ENCODE measurements at regions not wholly inside any gene's neighbourhood (a gene's known extent, or its start where the extent isn't known, plus 50 kb on each side); places are given as distances from the start of the nearest gene placed in this dataset.
A peak's percentile ranks its signal among the peaks of the same experiment; 100 is the strongest.

DNA sequence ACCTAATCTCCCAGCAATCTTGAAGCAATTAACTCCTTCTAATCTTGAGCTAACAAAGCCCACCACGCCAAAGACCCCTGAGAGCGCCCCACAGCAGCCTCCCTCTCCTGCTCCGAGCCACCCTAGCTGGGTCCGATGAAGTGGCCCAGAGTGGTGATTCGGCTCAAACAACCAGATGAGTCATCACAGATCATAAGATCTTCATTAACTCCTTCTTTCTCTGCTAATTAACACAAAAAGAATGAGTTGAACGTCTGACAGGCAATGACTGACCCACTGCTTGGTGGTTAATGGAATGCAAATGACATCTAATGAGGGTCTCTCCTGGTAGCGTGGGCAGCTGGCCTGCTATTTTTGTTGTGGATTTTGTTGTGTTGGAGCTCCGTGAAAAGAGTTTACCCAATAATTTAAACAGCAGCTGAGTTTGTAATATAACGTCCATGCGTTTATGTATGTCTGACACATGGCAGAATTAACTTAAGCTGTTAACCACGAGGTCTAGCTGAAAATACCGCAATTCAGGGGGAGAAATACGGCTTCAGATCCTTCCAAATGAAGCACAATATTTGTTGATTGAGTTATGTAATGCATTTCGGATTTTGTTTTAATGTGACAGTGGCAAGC is 161.4 kb downstream of the RAB11FIP2 start:
- Mint-ChIP-seq H3K36me3 (no peaks in the 10 kb centered on the region), H3K27ac (no peak overlapping the region), H3K4me1 (no peaks in the 10 kb centered on the region), H3K9me3 (no peaks in the 10 kb centered on the region), H3K27me3 (ENCODE audit: low read depth in 2 of 2) (peaks cover 3 to 9% of the 10 kb centered on the region in 2 donors), H3K4me3 (no peak overlapping the region)
- no peak overlapping the region for H3K4me3 ChIP-seq (ENCODE audit: low read length)
- intact Hi-C loops (cut with micrococcal nuclease), result no loop called here
- H3K27me3 ChIP-seq (ENCODE audit: control insufficient read depth, insufficient read depth, low read length), result no peaks in the 10 kb centered on the region
- H3K9me3 ChIP-seq (ENCODE audit: control insufficient read depth, insufficient read depth, low read length), result no peaks in the 10 kb centered on the region
- no peaks in the 10 kb centered on the region for H3K4me1 ChIP-seq (ENCODE audit: control insufficient read depth, insufficient read depth, low read length)
- H3K27ac ChIP-seq (ENCODE audit: low read length), result no peak overlapping the region
- no peak for ATAC-seq
- no peaks in the 10 kb centered on the region for H3K36me3 ChIP-seq (ENCODE audit: control insufficient read depth, insufficient read depth, low read length)
- TF ChIP-seq, protein P1, sequence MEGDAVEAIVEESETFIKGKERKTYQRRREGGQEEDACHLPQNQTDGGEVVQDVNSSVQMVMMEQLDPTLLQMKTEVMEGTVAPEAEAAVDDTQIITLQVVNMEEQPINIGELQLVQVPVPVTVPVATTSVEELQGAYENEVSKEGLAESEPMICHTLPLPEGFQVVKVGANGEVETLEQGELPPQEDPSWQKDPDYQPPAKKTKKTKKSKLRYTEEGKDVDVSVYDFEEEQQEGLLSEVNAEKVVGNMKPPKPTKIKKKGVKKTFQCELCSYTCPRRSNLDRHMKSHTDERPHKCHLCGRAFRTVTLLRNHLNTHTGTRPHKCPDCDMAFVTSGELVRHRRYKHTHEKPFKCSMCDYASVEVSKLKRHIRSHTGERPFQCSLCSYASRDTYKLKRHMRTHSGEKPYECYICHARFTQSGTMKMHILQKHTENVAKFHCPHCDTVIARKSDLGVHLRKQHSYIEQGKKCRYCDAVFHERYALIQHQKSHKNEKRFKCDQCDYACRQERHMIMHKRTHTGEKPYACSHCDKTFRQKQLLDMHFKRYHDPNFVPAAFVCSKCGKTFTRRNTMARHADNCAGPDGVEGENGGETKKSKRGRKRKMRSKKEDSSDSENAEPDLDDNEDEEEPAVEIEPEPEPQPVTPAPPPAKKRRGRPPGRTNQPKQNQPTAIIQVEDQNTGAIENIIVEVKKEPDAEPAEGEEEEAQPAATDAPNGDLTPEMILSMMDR (IDR thresholded peaks at IDR 0.05), result no peak
- DNase-seq, result no peak
- 76% methylated on average over 14 of the region's 14 CpGs for WGBS (ENCODE audit: insufficient coverage)

DNA sequence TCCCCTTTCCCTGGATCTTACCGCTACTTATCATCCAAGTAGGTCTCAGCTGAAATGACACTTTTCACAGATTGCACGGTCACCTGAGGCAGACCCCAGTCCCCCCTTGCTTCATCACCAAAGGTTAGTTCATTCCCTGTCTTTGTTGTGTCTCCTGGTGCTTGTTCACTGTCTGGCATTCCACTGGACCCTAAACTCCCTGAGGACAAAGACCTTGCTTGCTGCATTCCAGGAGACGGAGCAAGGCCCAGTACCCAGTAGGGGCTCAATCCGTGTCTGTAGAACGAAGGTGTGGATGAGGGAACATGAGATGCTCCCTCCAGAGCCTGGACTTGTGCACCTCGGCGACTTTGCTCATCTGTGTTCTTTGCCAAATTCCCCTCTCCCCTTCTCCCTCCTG is 160.0 kb downstream of the RAB11FIP2 start:
- Mint-ChIP-seq H3K9me3 (no peaks in the 10 kb centered on the region), H3K4me3 (no peak overlapping the region), H3K27ac (no peak overlapping the region), H3K4me1 (no peaks in the 10 kb centered on the region), H3K36me3 (no peaks in the 10 kb centered on the region), H3K27me3 (ENCODE audit: low read depth in 2 of 2) (peaks cover 3 to 9% of the 10 kb centered on the region in 2 donors)
- DNase-seq (no peak), ATAC-seq (no peak)
- intact Hi-C loops (cut with micrococcal nuclease), result no loop called here
- WGBS (ENCODE audit: insufficient coverage), result 86% methylated on average over 7 of the region's 7 CpGs
- no peaks in the 10 kb centered on the region for H3K36me3 ChIP-seq (ENCODE audit: control insufficient read depth, insufficient read depth, low read length)
- no peaks in the 10 kb centered on the region for H3K27me3 ChIP-seq (ENCODE audit: control insufficient read depth, insufficient read depth, low read length)
- H3K27ac ChIP-seq (ENCODE audit: low read length), result no peak overlapping the region
- TF ChIP-seq, protein P1 (IDR thresholded peaks at IDR 0.05), result no peak
- no peaks in the 10 kb centered on the region for H3K9me3 ChIP-seq (ENCODE audit: control insufficient read depth, insufficient read depth, low read length)
- no peak overlapping the region for H3K4me3 ChIP-seq (ENCODE audit: low read length)
- H3K4me1 ChIP-seq (ENCODE audit: control insufficient read depth, insufficient read depth, low read length), result no peaks in the 10 kb centered on the region

DNA sequence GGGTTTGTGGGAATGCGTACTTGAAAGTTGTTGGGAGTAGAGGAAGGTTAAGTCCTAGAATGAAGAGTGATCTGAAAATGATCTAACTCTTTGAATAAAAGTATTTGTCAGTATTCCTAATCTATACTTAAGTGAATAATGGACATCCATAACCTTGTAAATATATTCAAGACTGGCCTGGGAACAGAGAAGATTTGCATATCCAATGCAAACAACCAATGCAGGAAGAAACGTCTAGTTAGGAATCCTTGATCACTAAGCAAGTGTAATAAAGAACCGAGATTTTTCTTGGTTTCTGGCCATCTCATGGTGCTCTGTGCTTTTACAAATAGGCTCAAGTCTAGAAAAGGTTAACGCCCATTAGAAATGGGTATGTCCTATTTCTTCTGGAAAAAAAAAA is 157.1 kb downstream of the RAB11FIP2 start:
- no peaks in the 10 kb centered on the region for H3K4me1 Mint-ChIP-seq
- no peaks in the 10 kb centered on the region for H3K9me3 Mint-ChIP-seq
- no peaks in the 10 kb centered on the region for H3K36me3 Mint-ChIP-seq
- Histone ChIP-seq H3K36me3 (ENCODE audit: control insufficient read depth, insufficient read depth, low read length) (no peaks in the 10 kb centered on the region), H3K4me1 (ENCODE audit: control insufficient read depth, insufficient read depth, low read length) (no peaks in the 10 kb centered on the region), H3K4me3 (ENCODE audit: low read length) (no peak overlapping the region), H3K9me3 (ENCODE audit: control insufficient read depth, insufficient read depth, low read length) (no peaks in the 10 kb centered on the region), H3K27ac (ENCODE audit: low read length) (no peak overlapping the region), H3K27me3 (ENCODE audit: control insufficient read depth, insufficient read depth, low read length) (no peaks in the 10 kb centered on the region)
- TF ChIP-seq, protein P1 (IDR thresholded peaks at IDR 0.05), result no peak
- peaks cover 9% of the 10 kb centered on the region in 2 donors for H3K27me3 Mint-ChIP-seq (ENCODE audit: low read depth in 2 of 2)
- no peak overlapping the region for H3K4me3 Mint-ChIP-seq
- DNase-seq, result no peak
- no peak overlapping the region for H3K27ac Mint-ChIP-seq
- ATAC-seq, result no peak
- intact Hi-C loops (cut with micrococcal nuclease), result no loop called here
- WGBS (ENCODE audit: insufficient coverage), result 81% methylated on average over 4 of the region's 4 CpGs

DNA sequence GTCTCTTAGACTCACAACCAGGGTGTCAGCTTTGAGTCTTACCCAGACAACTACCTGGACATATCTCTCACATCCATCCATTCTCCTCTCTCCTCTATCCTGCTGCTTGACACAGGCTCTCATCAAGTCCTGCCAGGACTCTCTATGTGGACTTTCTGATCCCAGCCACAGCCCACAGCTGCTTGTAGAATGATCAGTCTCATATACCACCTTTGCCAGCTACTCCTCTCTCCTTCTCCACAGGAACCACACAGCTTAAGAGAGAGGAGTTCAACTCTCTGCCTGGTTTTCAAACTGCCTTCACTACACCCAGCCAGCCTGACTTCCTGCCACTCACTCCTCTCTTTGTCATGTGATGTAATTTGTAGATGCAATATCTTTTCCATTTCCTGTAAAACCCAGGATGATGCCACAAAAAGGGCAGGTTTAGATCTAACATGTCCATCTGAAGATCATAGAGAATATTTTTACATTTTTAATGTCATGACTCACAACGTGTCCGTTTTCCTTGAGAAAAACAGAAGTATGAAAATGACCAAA is 154.0 kb downstream of the RAB11FIP2 start:
- Histone ChIP-seq H3K27ac (ENCODE audit: low read length) (no peak overlapping the region), H3K4me1 (ENCODE audit: control insufficient read depth, insufficient read depth, low read length) (no peaks in the 10 kb centered on the region), H3K27me3 (ENCODE audit: control insufficient read depth, insufficient read depth, low read length) (no peaks in the 10 kb centered on the region), H3K9me3 (ENCODE audit: control insufficient read depth, insufficient read depth, low read length) (no peaks in the 10 kb centered on the region), H3K4me3 (ENCODE audit: low read length) (no peak overlapping the region), H3K36me3 (ENCODE audit: control insufficient read depth, insufficient read depth, low read length) (no peaks in the 10 kb centered on the region)
- H3K9me3 Mint-ChIP-seq, result peaks cover 0 to 2% of the 10 kb centered on the region in 2 donors
- 87% methylated on average over 2 of the region's 2 CpGs for WGBS (ENCODE audit: insufficient coverage)
- H3K4me1 Mint-ChIP-seq, result no peaks in the 10 kb centered on the region
- intact Hi-C loops (cut with micrococcal nuclease), result no loop called here
- no peak overlapping the region for H3K4me3 Mint-ChIP-seq
- TF ChIP-seq, protein P1 (IDR thresholded peaks at IDR 0.05), result no peak
- peaks cover 9 to 14% of the 10 kb centered on the region in 2 donors for H3K27me3 Mint-ChIP-seq (ENCODE audit: low read depth in 2 of 2)
- DNase-seq, result no peak
- no peaks in the 10 kb centered on the region for H3K36me3 Mint-ChIP-seq
- peak in 1 of 3 donors; percentile 27 for ATAC-seq
- H3K27ac Mint-ChIP-seq, result no peak overlapping the region

Data from natural killer cell (primary cell).